DND-41 (cell line): ENCODE measurements at regions not wholly inside any gene's neighbourhood (a gene's known extent, or its start where the extent isn't known, plus 50 kb on each side); places are given as distances from the start of the nearest gene placed in this dataset.

Experiments used
- CTCF ChIP-seq: IDR thresholded peaks from 2 replicates; pipeline ENCODE4 v1.5.1; 2012; ENCODE audit warnings: borderline replicate concordance, low read length, moderate library complexity, mild to moderate bottlenecking; ENCODE audit not compliant: poor library complexity, severe bottlenecking; ENCODE audit errors: extremely low read depth
- EZH2 ChIP-seq: IDR thresholded peaks from 3 replicates; pipeline ENCODE4 v1.6.1; 2012; ENCODE audit warnings: borderline replicate concordance, low read depth, mild to moderate bottlenecking, moderate library complexity, low read length, inconsistent platforms; ENCODE audit not compliant: severe bottlenecking

DNA sequence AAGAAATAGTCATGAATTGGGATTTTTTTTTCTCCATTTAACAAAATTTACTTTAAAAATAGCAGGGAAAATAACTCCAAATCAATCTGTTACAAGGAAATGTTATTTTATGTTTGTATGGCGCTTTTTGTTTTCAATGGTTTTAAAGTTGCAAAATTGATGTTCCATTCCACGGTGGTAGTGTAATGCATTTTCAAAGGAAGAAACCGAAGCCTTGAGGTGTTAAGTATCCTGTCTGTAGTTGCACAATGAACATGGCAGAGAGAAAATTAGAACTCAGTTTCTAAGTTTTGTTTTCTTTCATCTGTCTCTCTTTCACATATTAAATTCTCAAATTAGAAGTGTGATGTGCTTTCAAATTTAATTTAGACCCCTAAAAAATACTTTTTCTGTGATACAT lies 841.8 kb downstream of the USP25 start:
- TF ChIP-seq EZH2, result no peak
- no peak for TF ChIP-seq CTCF
